ENCODE measurements at regions not wholly inside any gene's neighbourhood (a gene's known extent, or its start where the extent isn't known, plus 50 kb on each side); places are given as distances from the start of the nearest gene placed in this dataset.
A peak's percentile ranks its signal among the peaks of the same experiment; 100 is the strongest.
"Not testable (repeated sequence)": the region's sequence is repeated elsewhere in the genome, so short reads cannot be mapped to it uniquely, and the experiment has no call there.

DNA sequence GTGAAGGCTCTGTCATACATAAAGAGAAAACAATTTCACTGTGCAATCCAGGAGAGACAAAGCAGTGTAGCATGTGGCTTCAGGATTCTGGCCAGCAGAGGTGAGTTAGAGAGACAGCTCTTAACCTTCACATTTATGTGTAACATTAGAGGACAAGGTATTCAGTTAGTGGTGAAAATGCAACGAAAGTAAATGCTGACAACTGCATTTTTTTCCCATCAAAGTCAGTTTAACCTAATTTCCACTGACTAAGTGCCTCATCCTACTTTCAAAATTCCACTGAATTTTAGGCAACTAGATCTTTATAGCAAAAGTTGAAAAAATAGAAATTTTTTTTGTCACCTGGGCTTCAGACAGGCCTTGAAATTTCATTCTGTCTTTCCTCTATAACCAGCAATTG lies 130.8 kb upstream of the LNX1 start:
- no peak for DNase-seq (ENCODE audit: low read depth in 4 of 4, low spot score in 3 of 4)

DNA sequence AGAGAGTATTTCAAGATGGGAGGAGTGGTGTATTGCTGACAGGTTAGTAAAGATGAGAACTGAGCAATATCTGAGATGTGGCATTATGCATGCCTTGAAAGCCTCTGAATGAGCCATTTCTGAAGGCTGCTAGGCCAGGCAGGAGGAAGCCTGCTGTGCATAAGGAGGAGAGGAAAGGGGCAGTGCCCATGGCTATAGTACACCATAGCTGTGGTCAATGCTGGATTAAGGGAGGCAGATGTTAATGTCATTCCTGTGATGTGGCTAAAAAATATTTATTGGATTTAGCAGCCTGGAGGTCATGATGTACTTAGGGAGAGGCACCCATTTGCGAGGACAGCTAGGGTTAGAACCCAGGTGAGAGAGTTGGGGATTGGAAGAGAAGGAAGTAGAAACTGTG lies 130.0 kb upstream of the LNX1 start:
- DNase-seq (ENCODE audit: low read depth in 4 of 4, low spot score in 3 of 4), result no peak

- no peak for DNase-seq (ENCODE audit: low read depth in 4 of 4, low spot score in 3 of 4)
Measured at GRCh38 chr4:53720776-53721175, 129.5 kb upstream of the LNX1 start.

DNA sequence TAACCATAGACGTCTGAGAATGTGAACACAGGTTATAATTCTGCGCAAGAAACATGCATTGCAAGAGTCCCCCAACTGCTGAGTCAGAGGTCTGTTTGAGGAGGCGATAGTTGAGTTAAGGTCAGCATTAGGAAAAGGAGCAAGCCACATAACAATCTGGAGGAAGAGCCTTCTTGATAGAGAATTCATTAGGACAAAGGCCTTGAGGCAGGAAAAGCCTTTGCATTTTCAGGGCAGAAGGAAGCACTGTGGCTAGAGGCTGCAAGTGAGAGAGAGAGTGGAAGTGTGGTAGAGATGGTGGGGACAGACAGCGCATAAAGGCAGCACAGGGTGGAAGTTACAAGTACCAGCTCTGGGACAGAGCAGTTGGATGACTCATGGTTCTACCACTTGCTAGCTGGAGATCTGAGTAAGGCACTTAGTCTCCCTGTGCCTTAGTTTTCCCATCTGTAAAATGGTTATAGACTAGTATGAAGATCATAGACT lies 125.8 kb upstream of the LNX1 start:
- no peak for DNase-seq (ENCODE audit: low read depth in 4 of 4, low spot score in 3 of 4)

- no peak for DNase-seq (ENCODE audit: low read depth in 4 of 4, low spot score in 3 of 4)
Measured at GRCh38 chr4:53716471-53717063, 125.3 kb upstream of the LNX1 start.

- no peak for DNase-seq (ENCODE audit: low read depth in 4 of 4, low spot score in 3 of 4)
Measured at GRCh38 chr4:53716011-53716410, 124.7 kb upstream of the LNX1 start.

DNA sequence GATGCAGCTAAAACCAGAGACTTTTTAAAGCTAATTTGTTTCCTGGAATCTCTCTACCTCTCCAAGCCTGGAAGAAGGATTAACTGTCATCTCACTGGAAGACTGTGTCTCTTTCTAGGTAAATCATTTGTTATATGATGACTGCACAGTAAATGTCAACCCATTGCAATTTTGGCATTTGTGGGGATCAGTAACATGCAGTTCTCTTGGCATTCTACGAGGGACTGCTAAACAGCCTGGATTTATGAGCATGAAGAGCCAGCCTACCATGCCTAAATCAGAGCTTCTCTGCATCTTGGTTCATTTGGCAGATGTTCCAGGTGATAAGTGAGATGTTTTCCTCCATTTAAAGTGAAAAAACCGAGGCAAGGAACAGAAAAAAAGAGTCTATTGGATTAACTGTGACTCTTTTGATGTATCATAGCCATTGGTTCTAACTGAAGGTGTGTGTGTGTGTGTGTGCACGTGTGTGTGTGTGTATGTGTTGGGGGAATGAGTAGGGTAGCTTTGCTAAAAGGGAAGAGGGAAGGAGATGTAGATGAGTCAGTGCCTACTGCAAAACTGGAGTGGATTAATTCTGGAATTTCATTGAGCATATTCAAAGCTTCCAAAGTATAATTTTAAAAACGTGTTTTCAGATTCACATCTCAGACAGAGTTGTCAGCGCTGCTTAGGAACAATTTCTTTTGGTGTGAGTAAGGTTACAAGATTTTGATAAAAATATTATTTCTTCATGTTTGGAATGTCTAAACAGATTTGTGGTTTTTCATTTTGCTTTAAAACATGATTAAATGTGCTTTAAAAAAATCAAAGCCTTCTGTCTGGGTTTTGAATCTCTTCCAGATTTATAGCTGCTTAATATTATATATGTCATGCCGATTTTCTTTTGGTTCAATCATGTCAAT lies 123.2 kb upstream of the LNX1 start:
- no peak for DNase-seq (ENCODE audit: low read depth in 4 of 4, low spot score in 3 of 4)

- no peak for DNase-seq (ENCODE audit: low read depth in 4 of 4, low spot score in 3 of 4)
Measured at GRCh38 chr4:53713767-53714166, 122.5 kb upstream of the LNX1 start.

DNA sequence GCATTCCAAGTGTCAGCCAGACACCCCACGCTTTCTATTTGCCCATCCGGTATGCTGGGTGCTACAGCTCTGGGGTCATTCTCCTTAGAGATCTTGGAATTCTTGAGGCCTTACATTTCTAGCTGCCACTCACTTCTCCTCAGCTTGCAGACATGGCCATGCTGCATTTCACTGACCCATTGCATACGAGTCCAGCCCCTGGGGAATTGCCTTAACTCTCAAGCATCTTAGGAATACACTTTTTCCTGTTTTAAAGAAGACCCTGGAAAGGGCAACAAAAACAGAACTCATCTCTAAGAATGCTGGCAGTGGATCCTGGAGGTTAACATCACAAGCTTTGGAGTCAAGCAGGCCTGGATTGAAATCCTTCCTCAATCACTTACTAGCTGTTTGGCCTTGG lies 122.0 kb upstream of the LNX1 start:
- no peak for DNase-seq (ENCODE audit: low read depth in 4 of 4, low spot score in 3 of 4)

DNA sequence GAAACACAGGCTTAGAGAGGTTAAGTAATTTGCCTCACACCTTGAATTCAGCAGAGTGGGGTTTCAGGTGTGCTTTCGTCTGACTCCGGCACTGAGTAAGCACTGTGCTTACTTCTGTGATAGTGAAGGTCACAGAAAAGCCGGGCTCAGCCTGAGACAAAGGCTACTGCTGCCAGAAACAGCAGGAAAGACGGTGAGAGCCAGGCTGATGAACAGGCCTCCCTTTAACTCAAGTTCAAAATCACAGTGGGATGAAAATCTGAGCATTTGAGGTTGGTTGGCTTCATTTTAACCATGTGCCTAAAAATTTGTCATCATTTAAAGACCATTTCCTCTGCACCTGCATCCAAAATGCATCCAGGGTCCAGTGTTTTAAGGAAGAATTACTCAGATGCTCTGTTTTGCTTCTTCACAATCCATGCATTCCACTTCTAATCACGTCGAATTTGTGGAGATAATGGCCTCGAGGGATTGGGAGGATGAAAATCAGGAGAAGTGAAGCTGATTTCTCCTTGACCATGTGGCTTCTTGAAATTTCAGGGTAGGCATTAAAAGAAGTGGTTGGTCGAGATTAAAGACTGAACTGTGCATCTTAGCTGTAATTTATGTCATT lies 121.2 kb upstream of the LNX1 start:
- DNase-seq (ENCODE audit: low read depth in 4 of 4, low spot score in 3 of 4), result no peak

GRCh38 chr4:53711926-53712325 lies 120.6 kb upstream of the LNX1 start:
- no peak for DNase-seq (ENCODE audit: low read depth in 4 of 4, low spot score in 3 of 4)

DNA sequence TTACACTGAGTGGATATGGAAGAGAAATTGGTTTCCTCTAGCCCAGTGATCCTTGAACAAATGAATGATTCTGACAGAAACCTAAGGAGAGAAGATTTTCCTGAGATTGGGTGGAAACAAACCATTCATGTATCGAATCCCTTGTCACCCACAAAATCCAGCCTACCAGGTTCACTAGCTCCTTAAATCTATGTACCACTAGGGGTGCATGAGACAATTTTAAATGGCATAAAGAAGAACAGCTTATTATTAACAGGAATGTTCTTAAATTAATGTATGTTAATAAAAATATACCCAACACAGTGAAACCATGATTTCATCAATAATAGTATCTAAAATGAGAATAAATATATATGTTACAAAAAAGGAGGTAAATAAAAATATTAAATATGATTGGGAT lies 118.4 kb upstream of the LNX1 start:
- DNase-seq (ENCODE audit: low read depth in 4 of 4, low spot score in 3 of 4), result no peak

GRCh38 chr4:53707491-53707890 lies 116.2 kb upstream of the LNX1 start:
- no peak for DNase-seq (ENCODE audit: low read depth in 4 of 4, low spot score in 3 of 4)

GRCh38 chr4:53706422-53707032 lies 115.2 kb upstream of the LNX1 start:
- peak in 2 of 4 donors; percentile 28 to 37 for DNase-seq (ENCODE audit: low read depth in 4 of 4, low spot score in 3 of 4)

GRCh38 chr4:53705972-53706371 lies 114.7 kb upstream of the LNX1 start:
- no peak for DNase-seq (ENCODE audit: low read depth in 4 of 4, low spot score in 3 of 4)

DNA sequence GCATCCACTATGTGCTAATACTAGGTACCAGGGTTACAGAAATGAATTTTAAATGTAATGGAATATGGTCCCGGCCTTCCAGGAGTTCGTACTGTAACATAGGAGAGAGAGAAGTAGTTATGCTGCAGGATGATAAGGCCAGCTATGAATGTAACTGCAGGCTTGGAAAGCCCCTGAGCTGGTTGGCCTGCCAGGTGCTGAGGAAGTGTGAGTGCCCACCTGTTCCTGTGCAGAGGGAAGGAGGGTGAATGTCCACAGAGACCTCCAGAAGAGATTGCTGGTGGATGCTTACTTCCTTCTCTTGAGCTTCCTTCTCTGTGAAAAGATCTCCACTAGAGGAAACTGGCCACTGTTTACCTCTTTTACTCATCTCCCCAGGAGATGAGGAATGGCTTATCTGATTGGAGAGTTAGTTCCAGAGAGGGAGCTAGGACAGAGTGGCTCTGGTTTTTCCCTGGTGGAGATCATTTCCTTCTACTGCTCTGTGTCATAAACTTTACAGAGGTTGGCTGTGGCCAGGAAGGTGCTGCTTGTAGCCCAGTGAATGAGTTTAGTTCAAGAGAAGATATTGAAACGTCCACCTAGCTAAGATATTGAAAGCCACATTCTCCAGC lies 114.0 kb upstream of the LNX1 start:
- DNase-seq (ENCODE audit: low read depth in 4 of 4, low spot score in 3 of 4), result no peak

DNA sequence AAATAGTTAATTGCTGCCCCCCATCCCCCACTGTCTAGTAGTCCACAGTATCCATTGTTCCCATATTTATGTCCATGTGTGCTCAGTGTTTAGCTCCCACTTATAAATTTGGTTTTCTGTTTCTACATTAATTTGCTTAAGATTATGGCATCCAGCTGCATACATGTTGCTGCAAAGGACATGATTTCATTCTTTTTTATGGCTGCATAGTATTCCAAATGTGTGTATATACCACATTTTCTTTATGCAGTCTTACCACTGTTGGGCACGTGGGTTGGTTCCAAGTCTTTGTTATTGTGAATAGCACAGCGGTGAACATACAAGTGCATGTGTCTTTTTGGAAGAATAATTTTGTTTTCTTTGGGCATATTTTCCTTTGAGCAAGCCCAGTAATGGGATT lies 113.0 kb upstream of the LNX1 start:
- DNase-seq (ENCODE audit: low read depth in 4 of 4, low spot score in 3 of 4), result no peak

DNA sequence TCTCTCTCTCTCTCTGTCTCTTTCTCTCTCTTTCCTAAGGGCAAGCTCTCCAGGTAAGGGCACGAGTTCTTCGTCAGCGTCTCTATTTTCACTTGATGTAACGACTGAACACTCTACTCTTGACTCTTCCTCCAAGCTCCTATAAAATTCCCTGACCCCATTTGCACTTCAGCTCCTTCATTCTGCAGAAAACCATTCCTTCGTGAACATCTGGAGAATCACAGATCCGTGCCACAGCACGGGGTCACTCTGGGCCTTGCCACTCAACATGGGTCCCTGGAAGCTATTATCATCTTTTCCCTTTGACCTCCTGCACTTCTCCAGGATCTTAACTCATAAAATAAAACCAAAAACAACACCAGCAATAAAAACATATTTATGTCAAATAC lies 112.0 kb upstream of the LNX1 start:
- no peak for DNase-seq (ENCODE audit: low read depth in 4 of 4, low spot score in 3 of 4)

- DNase-seq (ENCODE audit: low read depth in 4 of 4, low spot score in 3 of 4), result peak; percentile 58 to 69 (median 60)
Measured at GRCh38 chr4:53702334-53703266, 111.3 kb upstream of the LNX1 start.

- not testable (repeated sequence) for DNase-seq (ENCODE audit: low read depth in 4 of 4, low spot score in 3 of 4)
Measured at GRCh38 chr4:53701260-53701659, 110.0 kb upstream of the LNX1 start.

Data from left renal pelvis (tissue), 4 donors.